Fibroblast of gingiva (primary cell): ENCODE measurements at regions not wholly inside any gene's neighbourhood (a gene's known extent, or its start where the extent isn't known, plus 50 kb on each side); places are given as distances from the start of the nearest gene placed in this dataset.

ENCODE experiments used
- DNase-seq: peaks from one replicate; pipeline ENCODE4 v3.0.0-alpha.2; 2011; ENCODE audit warnings: low read depth

DNA sequence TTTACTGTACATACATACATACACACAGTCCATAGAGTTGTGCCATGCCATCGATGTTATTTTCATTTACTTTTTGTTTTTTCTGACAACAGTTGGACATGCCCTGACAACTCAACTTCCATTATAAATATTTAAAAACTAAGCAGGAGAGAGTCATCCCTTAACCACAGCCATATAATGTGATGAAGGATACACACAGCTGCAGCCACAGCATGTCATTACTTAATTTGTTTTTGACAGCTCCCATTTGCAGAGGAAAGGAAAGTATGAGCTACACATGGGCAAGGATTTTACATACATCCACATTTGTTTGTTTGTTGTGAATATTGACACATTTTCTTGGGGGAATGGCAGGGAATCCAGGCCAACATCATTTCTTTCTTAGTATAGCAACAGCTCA, 91.5 kb upstream of the TUT7 start:
- DNase-seq = no peak

DNA sequence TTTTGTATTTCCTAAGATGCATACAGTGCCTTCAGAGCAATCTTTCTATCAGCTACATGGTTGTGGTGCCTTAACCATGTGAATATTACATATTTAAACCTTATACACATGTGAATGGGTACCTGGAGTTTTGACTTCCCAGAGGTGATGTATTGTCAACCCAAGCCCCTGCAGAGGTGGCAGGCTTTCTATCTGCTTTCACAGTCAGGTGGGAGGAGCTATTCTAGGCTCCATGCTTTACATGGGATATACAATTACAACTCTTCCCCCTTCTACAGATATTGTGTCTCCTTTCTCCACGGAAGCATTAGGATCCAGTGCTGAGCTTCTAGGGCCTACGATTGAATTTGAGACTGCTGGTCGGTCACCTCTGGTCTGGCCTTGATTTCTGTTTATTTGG, 89.8 kb upstream of the TUT7 start:
- no peak for DNase-seq

DNA sequence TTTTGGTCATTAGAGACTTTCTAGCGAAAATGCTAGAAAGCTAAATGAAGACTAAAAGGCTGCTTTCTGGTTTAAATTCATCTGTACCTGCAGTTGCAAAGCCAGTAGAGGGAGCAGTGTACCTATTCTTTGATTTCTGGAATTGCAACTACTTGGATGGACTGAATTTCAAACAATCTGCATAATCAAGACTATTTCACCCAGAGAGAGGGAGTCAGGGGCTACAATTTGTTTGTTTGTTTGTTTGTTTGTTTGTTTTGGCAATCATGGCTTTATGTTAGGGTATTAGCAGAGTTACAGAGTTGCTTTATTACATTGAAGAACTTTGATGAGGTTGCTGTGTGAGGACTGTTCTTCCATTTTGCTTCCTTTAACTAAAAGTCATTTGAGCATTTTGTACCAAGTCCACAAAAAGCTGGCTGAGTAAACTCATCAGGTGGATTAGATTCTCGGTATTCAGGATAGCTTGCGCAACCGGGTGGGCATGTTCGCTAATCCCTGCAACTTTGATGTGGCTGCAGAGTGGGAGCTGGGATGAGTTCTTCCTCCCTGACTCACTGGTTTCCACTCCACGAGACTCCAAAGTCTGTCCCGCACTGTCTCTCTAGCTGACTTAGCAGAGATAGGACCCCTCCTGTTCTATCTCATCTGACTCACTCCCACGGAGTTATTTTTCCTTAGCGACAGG, 80.0 kb upstream of the TUT7 start:
- peak; percentile 70 for DNase-seq

DNA sequence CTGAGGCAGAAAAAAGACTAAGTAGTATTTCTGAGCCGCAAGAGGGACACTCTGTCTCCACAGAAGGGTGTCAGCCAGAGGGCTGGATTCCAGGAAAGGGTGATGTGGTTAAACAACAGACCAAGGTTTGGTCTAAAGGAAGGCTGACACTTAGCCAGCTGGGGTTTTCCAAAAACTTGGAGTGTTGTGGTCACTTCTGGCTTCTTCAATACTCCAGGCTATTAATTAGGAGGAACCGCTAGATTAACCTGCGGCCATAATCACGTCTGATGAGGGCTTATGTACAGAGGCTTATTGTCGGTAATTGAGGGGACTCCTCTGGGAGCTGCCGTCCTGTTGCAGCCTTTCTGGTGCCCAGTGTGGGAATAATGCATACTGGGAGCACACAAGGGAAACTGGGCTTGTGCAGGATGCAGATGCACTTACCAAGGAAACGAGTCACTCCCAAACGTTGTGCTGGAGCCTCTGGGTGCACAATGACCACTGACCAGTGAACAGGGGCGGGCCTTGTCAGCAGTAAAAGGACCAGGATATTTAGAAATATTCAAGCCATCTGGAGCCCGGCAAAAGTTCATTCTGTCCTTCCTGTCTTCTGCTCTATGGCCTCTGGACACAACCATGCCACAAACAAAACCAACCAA, 70.2 kb upstream of the TUT7 start:
- no peak for DNase-seq

DNA sequence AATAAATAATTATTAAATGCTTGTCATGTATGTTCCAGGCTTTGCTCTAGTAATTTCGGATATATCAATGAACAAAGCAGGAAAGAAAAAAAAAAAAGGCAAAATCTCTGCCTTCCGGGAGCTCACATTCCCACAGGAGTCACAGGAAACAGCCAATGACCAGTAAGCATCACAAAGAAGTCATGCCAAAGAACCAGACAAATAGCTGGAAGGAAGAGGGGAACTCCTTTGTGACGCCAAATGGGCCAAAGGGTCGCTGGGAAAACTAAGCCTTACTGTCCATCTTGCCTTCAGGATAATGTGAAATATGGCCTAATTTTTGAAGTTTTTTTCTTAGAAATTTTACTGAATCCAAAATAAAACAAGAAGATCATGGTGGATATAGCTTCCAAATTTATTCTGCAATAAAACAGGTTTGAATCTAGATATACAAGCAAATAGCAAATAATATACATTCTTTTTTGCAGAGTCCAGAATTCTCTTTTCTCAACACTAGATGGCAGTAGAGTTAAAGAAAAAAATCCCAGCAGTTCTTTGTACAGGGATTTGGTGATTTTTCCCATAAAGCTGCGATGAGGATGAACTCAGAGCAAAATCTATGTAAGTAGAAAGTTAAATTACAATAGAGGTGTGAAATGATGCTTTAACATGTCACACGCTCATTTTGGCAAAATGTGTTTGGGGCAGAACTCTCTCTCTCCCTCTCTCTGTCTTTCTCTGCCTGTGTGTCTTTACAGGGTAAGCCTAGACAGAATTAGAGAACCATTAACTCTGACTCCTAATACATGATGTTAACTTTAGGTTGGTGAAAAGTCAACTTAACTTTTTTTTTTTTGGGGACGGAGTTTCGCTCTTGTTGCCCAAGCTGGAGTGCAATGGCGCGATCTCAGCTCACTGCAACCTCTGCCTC, 60.0 kb upstream of the TUT7 start:
- peak; percentile 30 for DNase-seq

DNA sequence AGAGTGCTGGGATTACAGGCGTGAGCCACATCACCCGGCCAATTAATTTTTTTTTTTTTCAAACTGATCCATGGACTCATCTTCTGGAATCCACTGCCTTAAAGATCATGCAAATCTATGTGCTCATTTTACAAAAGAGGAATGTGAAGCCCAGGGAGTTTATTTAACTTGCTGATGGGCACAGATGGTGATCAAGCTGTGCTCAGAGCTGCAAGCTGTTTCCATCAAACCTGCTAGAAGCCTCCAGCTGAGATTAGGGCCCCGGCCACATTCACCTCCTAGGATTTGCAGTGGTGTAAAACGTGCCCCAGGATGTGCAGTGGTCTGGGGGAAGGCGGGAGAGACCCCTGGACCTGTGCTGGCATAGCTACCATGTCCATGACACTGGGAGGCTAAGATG, 56.1 kb upstream of the TUT7 start:
- peak; percentile 23 for DNase-seq

DNA sequence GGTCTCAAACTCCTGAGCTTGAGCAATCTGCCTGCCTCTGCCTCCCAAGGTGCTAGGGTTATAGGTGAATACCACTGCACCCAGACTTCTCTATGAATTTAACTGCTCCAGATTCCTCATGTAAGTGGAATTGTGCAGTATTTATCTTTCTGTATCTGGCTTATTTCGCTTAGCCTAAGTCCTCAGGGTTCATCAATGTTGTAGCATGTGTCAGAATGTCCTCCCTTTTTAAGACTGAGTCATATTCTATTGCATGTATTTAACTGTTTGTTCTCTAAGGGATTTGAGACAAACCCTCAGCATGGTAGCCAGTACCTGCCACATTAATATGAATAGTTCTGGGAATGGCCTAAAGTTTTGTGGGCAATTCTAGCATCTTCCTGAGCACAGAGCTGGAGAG, 53.9 kb upstream of the TUT7 start:
- no peak for DNase-seq

DNA sequence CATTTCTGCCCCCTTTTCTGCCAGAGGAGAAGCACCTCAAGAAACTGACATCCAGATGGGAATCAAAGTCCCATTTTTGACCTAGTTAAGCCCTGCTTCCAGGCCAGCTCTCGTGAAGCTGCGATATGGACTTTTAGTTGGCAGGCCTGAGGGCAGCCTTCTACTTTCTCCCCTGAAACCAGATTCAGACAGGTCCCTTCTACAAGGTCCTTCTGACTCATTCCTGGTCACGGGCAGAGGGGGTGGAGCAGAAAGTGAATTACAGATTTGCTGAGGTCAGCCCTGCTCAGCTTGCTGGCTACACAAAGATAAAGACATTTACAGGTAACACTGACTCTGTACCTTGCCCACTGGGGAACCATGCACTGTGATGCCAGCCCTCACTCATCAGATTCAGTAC, 52.8 kb upstream of the TUT7 start:
- DNase-seq = peak; percentile 28

DNA sequence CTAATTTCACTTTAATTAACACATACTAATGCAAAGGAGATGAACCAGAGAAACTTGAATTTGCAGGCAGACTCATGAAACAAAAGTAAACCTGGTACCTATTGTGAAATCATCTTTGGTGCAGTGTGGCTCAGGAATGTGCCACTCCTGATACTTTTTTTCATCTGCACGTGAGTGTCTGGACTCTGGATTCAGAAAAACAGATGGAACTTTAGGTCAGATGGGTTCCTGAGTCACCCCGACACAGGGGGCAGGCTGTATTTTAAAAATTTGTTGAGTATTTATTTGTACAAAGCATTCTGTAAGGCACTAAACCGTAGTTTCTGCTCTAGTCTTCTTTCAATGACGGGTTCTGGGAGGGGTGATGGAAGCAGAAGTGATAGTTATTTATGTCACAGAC, 52.2 kb upstream of the TUT7 start:
- peak; percentile 88 for DNase-seq

DNA sequence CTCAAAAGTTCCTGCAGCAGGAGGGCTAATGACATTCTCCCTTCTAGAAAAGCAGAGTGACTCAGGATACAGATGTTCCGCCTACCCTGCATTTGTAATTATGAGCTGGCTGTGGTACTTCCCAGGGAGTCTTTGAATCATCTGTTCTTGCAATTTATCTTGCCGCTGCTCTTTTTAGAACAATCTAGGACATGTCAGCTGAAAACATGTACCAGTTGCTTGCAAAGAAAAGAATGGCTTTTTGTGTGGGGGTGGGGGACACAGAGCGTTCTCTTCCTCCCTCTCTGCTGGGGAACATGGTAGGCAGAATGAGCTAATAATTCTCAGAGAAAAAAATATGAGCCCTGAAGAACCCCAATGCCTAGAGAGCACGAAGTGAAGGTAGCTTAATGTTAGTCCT, 51.7 kb upstream of the TUT7 start:
- peak; percentile 85 for DNase-seq

DNA sequence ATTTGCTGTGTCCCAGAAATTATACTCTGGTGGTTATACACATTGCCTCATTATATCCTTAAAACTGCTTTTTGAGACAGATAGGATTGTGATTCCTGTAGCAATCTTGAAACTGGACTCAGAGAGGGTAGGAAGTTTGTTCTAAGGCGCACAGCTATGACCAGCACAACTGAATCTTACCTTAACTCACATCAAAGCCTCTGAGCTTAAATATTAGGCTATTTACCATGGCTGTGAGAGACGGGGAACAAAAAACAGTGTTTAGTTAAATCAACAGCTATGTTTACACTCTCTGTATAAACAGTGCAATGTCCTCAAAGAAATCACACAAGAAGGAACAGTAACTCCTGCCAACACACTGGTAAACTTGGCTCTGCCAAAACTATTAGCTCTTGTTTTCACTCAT, 50.9 kb upstream of the TUT7 start:
- peak; percentile 55 for DNase-seq
